Loucy (cell line): ENCODE measurements at regions not wholly inside any gene's neighbourhood (a gene's known extent, or its start where the extent isn't known, plus 50 kb on each side); places are given as distances from the start of the nearest gene placed in this dataset.

Experiments
- CTCF ChIP-seq: fragments of 200-600 bp; sonication (generic); conservative IDR thresholded peaks from 2 replicates; pipeline ENCODE4 v1.5.1; 2014; ENCODE audit warnings: mild to moderate bottlenecking, antibody characterized with exemption, low read length
- EZH2phosphoT487 ChIP-seq: fragments of 200-600 bp; IDR thresholded peaks from 2 replicates; pipeline ENCODE4 v1.6.1; 2018; ENCODE audit warnings: antibody characterized with exemption, mild to moderate bottlenecking, moderate library complexity, borderline replicate concordance

DNA sequence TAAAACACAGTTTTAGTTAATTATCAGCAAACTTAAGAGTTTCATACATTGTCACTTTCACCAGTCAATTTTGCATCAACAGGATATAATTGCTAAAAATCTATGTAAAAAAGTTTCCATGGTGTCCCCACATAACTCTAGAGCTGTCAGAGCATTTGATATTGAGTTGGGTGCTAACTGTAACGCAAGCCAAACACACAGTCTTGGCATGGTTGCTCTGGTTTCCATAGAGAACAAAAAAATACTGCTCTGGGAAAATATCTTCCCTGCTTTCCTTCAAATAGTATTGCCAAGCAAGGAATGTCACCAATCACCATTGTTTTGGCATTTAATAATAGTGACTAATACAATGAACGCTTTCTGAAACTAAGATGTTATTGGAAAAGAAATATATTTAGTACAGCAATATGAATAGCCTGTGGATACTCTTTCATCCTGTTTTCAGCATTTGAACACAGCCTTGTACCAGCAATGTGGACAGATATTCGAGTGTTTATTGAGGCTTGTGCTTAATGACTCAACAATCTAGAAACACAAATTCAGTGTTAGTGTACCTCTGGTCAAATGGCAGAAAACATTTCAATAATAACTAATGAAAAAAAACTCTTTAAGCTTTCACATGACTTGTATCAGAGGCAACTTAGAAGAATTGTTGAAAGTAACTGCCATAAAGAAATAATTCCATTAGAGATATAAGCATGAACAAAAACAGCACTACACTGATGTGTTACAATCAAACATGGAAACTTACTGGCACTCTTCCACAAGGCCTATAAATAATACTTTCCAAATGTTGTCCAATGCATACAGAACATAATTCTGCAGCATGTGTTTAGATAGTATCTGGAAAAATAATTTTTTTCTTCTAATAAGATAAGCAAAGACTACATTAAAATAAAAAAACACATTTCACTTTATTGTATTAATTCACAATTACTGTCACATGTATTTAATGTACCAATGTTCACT is 1469.5 kb upstream of the CELF2 start:
- TF ChIP-seq CTCF (no peak), EZH2phosphoT487 (no peak)
